Adipocyte (in vitro differentiated cells): ENCODE measurements at regions not wholly inside any gene's neighbourhood (a gene's known extent, or its start where the extent isn't known, plus 50 kb on each side); places are given as distances from the start of the nearest gene placed in this dataset.

Experiments used
- DNase-seq: peaks from one replicate; pipeline ENCODE4 v3.0.0-alpha.2; 2015; ENCODE audit warnings: low read depth
- H3K27me3 ChIP-seq: replicated peaks from 2 replicates; pipeline ENCODE4 v1.7.0; 2013; ENCODE audit warnings: mild to moderate bottlenecking, low read length, moderate library complexity; ENCODE audit not compliant: control insufficient read depth, insufficient read depth
- H3K36me3 ChIP-seq: 2 replicates; pipeline ENCODE4 v1.7.0; 2013; ENCODE audit warnings: low read length, mild to moderate bottlenecking, moderate library complexity; ENCODE audit not compliant: control insufficient read depth, insufficient read depth, severe bottlenecking
- H3K4me1 ChIP-seq: 2 replicates; pipeline ENCODE4 v1.7.0; 2013; ENCODE audit warnings: mild to moderate bottlenecking, low read length, moderate library complexity; ENCODE audit not compliant: control insufficient read depth, insufficient read depth
- H3K4me3 ChIP-seq: 2 replicates; pipeline ENCODE4 v1.7.0; 2013; ENCODE audit warnings: mild to moderate bottlenecking, low read length, moderate library complexity
- H3K9ac ChIP-seq: 2 replicates; pipeline ENCODE4 v1.7.0; 2013; ENCODE audit warnings: mild to moderate bottlenecking, low read length, moderate library complexity
- H3K9me3 ChIP-seq: 2 replicates; pipeline ENCODE4 v1.7.0; 2013; ENCODE audit warnings: mild to moderate bottlenecking, low read length, moderate library complexity; ENCODE audit not compliant: control insufficient read depth

DNA sequence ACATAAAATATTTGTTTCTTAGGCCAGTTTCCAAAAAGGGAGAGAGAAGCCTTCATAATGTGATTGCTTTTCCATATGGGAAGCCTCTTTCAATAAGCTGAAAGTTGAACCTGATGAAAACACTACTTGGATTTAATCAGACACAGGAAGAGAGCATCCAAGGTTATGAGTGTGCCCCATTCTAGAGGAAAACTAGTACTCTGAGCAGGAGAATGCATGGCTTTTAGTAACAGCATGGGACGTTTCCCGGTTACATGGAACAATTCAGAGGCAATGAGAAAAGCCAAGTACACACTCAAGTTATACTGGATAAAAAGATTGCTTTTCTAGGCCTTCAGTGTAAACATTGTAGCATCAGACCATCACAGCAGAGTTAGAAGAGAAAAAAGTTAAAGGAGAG lies 315.8 kb downstream of the ZNF516 start:
- no peak overlapping the region for H3K4me3 ChIP-seq
- no peak overlapping the region for H3K9ac ChIP-seq
- H3K27me3 ChIP-seq: no peaks in the 10 kb centered on the region
- no peak for DNase-seq
- no peaks in the 10 kb centered on the region for H3K36me3 ChIP-seq
- H3K9me3 ChIP-seq: no peaks in the 10 kb centered on the region
- H3K4me1 ChIP-seq: no peaks in the 10 kb centered on the region

GRCh38 chr18:76177160-76177559 lies 317.9 kb downstream of the ZNF516 start:
- Histone ChIP-seq H3K27me3 (no peaks in the 10 kb centered on the region), H3K9me3 (no peaks in the 10 kb centered on the region), H3K4me1 (no peaks in the 10 kb centered on the region), H3K36me3 (no peaks in the 10 kb centered on the region), H3K9ac (no peak overlapping the region), H3K4me3 (no peak overlapping the region)
- no peak for DNase-seq

- no peaks in the 10 kb centered on the region for H3K9me3 ChIP-seq
- H3K4me3 ChIP-seq: no peak overlapping the region
- H3K9ac ChIP-seq: no peak overlapping the region
- no peaks in the 10 kb centered on the region for H3K4me1 ChIP-seq
- no peaks in the 10 kb centered on the region for H3K27me3 ChIP-seq
- DNase-seq: no peak
- no peaks in the 10 kb centered on the region for H3K36me3 ChIP-seq
Measured at GRCh38 chr18:76174451-76174850, 320.6 kb downstream of the ZNF516 start.

DNA sequence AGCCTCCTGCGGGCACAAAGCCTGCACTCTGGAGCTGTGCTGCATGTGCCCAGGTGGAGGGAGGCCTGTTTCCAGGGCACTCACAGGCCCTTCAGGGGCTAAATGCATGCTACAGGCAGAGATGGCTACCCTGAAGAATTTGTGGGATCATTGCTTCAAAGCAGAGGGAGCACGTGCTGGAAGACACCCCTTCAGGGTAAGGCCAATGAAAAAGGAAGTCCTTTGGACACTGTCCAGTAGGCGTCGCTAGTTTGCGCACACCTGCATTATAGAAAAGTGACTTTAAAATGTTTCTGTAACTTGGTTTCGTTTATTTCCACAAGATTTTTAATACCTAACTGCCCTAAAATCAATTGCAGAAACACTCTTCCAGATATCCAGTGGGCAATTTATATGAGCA lies 325.3 kb downstream of the ZNF516 start:
- Histone ChIP-seq H3K9ac (no peak overlapping the region), H3K4me3 (no peak overlapping the region), H3K4me1 (no peaks in the 10 kb centered on the region), H3K9me3 (no peaks in the 10 kb centered on the region), H3K27me3 (no peaks in the 10 kb centered on the region), H3K36me3 (no peaks in the 10 kb centered on the region)
- no peak for DNase-seq

- peaks cover 4% of the 10 kb centered on the region for H3K9me3 ChIP-seq
- no peaks in the 10 kb centered on the region for H3K36me3 ChIP-seq
- no peak overlapping the region for H3K9ac ChIP-seq
- no peak overlapping the region for H3K4me3 ChIP-seq
- H3K27me3 ChIP-seq: no peaks in the 10 kb centered on the region
- no peaks in the 10 kb centered on the region for H3K4me1 ChIP-seq
- DNase-seq: no peak
Measured at GRCh38 chr18:76167845-76168621, 327.0 kb downstream of the ZNF516 start.

DNA sequence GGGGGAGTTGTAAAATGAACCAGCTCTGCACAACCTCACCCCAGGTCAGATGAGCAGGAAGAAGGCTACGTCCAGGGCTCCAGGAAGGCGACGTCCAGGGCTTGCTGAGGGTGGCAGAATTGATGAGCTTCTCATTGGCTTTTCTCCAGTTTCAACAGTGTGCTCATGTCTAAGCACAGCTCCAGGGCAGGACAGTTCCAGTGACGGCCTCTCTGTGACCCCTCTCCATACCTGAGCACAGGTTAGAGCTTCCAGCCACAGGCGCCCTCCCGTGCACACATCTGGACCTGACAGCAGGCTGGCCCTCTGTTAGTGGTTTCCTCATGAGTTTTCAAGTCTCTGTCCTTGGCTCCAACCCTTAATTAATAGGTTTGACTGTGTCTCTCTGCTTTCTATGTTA lies 327.6 kb downstream of the ZNF516 start:
- Histone ChIP-seq H3K9ac (no peak overlapping the region), H3K27me3 (no peaks in the 10 kb centered on the region), H3K36me3 (no peaks in the 10 kb centered on the region), H3K4me3 (no peak overlapping the region), H3K9me3 (peaks cover 4% of the 10 kb centered on the region), H3K4me1 (no peaks in the 10 kb centered on the region)
- DNase-seq: no peak

- no peaks in the 10 kb centered on the region for H3K36me3 ChIP-seq
- H3K4me3 ChIP-seq: no peak overlapping the region
- H3K9me3 ChIP-seq: peaks cover 4% of the 10 kb centered on the region
- no peaks in the 10 kb centered on the region for H3K27me3 ChIP-seq
- no peak for DNase-seq
- H3K4me1 ChIP-seq: no peaks in the 10 kb centered on the region
- no peak overlapping the region for H3K9ac ChIP-seq
Measured at GRCh38 chr18:76162886-76163285, 332.2 kb downstream of the ZNF516 start.

GRCh38 chr18:76161983-76162382 lies 333.1 kb downstream of the ZNF516 start:
- H3K27me3 ChIP-seq: no peaks in the 10 kb centered on the region
- peaks cover 4% of the 10 kb centered on the region for H3K9me3 ChIP-seq
- H3K4me3 ChIP-seq: no peak overlapping the region
- H3K9ac ChIP-seq: no peak overlapping the region
- no peaks in the 10 kb centered on the region for H3K4me1 ChIP-seq
- H3K36me3 ChIP-seq: no peaks in the 10 kb centered on the region
- no peak for DNase-seq

GRCh38 chr18:76153691-76154090 lies 341.4 kb downstream of the ZNF516 start:
- H3K27me3 ChIP-seq: no peaks in the 10 kb centered on the region
- no peaks in the 10 kb centered on the region for H3K9me3 ChIP-seq
- no peaks in the 10 kb centered on the region for H3K36me3 ChIP-seq
- no peak overlapping the region for H3K4me3 ChIP-seq
- no peaks in the 10 kb centered on the region for H3K4me1 ChIP-seq
- no peak for DNase-seq
- no peak overlapping the region for H3K9ac ChIP-seq

GRCh38 chr18:76149734-76150133 lies 345.3 kb downstream of the ZNF516 start:
- Histone ChIP-seq H3K4me3 (no peak overlapping the region), H3K9ac (no peak overlapping the region), H3K27me3 (peaks cover 5% of the 10 kb centered on the region), H3K9me3 (no peaks in the 10 kb centered on the region), H3K4me1 (no peaks in the 10 kb centered on the region), H3K36me3 (no peaks in the 10 kb centered on the region)
- no peak for DNase-seq

- Histone ChIP-seq H3K9ac (no peak overlapping the region), H3K4me1 (no peaks in the 10 kb centered on the region), H3K4me3 (no peak overlapping the region), H3K9me3 (no peaks in the 10 kb centered on the region), H3K36me3 (no peaks in the 10 kb centered on the region), H3K27me3 (peaks cover 5% of the 10 kb centered on the region)
- DNase-seq: no peak
Measured at GRCh38 chr18:76149284-76149683, 345.8 kb downstream of the ZNF516 start.
